HG02938 (cell line): ENCODE measurements at regions not wholly inside any gene's neighbourhood (a gene's known extent, or its start where the extent isn't known, plus 50 kb on each side); places are given as distances from the start of the nearest gene placed in this dataset.
"Not testable (repeated sequence)": the region's sequence is repeated elsewhere in the genome, so short reads cannot be mapped to it uniquely, and the experiment has no call there.

Experiments
- ATAC-seq: cut with Tn5 transposase; IDR thresholded peaks from one replicate; pipeline ENCODE4 v1.9.1; 2021; ENCODE audit warnings: mild to moderate bottlenecking, moderate library complexity; ENCODE audit not compliant: unreplicated experiment

DNA sequence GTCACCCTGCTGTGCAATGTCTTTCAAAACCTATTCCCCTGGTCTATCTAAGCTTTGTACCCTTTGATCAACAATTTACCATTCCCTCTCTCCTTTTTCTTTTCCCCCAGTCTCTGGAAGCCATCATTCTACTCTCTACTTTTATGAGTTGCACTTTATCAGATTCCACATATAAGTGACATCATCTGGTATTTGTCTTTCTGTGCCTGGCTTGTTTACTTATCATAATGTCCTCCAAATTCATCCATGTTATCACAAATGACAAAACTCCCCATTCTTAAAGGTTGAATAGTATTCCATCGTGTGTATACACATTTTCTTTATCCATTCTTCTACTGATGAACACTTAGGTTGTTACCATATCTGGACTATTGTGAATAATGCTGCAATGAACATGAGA is 344.2 kb upstream of the CCNH start:
- no peak for ATAC-seq

DNA sequence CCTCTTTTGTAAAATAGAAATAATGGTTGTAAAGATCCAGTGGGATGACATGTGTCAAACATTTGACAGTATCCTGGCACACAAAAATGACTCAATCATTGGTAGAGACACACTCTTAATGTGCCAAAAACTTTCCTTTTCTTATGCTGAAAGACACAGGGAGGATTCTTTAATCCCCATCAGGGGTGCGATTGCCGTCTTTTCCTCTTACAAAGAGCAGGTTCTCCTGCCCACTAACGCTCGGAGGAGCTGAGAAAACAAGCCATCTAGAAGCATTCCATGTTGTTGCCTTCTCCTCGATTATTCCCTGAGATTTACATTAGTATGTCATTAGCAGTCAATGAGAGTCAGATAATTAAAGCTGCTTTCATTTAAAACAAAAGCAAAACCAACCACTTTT is 342.6 kb upstream of the CCNH start:
- ATAC-seq = no peak

DNA sequence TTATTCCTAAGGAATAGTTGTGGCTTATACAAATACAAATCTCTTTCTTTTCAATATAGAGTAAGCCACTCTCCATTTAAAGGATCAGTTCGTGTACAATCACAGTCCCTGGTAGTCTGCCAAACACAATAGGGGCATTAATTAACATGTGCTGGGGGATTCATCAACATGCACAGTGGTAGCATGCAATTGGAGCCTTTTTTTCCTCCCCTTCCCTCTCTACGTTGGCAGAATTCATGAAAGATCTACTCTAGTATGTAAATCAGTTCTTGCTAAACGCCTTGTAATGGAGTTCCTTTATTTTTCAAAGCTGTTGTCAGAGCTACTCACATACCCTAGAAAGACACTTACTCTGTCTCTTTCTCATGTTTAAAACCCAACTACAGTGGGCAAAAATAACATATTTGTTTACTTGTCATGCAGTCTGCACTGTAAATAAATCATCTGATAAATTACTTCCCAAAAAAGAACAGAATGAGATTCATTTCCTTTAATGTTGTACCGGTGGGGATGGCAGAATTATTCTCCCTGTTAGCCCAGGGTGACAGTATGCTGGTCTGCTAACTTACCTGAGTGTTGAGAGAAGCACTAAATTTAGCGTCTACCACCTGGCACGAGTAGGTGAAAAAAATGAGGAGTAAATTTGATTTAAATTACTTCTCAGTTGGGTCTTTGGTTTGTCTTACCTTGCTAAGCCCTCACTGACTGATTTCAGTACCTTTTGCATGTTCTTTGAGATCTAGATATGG is 341.5 kb upstream of the CCNH start:
- no peak for ATAC-seq

DNA sequence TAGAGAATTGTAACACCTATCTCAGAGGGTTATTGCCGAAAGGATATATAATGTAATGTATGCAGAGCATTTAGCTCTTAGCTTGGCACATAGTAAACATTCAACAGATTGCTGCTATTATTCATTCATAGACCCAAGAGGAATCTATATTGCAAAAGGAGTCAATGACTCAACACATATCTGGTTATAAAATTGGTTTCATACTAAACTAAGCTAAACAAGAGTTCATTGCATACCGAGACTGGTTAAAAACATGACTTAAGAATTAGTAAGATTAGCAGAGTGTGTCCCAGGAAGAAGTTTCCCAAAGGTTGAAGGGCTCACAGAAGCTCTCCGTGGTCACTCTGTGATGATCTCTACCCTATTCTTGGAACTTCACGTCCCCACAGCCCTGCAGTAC is 339.6 kb upstream of the CCNH start:
- no peak for ATAC-seq

DNA sequence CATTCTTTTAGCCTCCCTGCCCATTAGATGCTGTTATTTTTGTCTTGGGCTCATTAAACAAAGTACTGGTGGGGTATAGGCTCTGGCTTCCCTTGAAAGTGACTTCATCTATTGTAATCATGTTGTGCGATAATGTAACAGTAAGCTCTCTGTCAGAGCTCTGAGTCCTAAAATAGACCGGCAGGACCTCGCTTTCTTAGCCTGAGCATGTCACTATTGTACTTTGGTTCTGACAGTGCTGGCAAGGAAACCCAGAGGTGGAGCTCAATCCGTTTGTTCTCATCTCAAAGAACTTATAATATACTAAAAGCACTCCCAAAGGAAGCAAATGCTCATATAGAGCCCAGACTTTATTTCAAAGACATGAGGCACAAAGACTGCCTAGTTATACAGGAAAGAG is 339.1 kb upstream of the CCNH start:
- no peak for ATAC-seq

DNA sequence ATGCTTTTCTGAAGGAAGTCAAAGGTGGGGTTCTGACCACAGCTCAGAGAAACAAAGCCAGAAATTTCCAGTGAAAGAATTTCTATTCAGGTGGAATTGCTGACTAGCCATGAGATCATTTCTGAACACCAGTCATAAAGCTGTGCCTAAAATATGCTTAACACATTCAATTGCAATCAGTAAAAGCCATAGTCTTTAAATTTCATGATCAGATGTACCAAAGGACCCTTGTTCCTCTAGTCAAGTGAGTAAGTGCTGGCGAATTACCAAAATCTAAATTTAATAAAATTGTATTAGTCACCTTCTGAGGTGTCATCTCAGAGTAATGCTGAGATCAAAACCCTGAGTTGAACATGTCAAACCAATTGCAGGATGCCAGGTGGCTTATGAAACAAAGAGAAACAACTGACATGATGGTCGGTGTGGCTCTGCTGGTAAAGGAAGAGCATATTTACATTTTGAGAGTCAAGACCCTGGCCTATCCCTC is 334.2 kb upstream of the CCNH start:
- ATAC-seq = no peak

DNA sequence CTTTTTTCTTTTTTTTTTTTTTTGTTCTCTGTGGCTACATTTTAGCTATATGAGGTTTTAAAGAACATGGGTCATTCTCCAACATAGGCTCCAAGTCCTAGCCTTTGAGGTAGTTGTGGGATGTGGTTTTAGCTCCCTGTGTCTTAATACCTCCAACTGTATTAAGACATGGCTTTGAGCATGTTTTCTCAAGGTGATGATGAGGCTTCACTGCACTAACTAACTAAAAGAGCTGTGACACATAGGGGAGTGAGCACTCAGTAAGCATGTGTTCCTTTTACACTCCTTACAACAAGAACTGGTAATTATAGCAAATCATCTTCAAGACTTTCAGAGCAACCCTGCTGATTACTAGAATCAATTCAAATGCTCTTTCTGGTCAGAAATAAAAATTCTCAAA is 333.6 kb upstream of the CCNH start:
- ATAC-seq = no peak

DNA sequence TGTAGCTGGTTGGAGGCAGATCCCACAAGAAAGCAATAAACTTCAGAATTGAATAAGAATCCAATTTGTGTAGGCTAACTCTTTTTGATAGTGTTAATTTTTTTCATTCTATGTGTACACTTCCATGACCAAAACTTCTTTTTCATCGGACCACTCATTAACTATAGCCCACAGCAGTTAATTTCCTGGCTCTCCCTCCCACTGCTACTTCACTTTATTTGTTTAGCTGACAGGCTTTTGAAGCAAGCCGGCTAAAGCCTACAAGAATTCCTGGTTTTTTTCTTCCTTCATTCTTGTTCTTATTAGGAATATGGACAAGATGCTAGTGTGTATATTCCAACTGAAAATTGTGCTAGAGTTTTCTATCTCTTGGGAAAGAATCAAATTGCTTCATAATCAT is 329.2 kb upstream of the CCNH start:
- no peak for ATAC-seq

DNA sequence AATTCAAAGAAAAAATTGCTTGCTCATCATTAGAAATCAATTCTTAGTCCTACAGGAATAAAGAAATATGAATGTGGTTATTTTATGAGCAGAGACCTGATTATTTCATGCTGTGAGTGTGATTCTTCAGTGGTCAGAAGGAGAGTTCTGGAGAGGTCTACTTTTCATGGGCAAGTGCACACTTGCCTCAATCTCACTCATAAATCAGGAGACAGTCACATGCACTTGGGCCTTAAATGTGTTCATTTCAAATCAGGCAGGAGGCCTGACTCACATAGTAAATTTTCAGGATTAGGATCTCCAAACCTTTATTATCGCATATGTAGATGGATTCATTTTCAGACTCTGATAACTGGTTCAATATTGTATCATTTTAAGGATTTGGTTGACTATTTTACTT is 323.2 kb upstream of the CCNH start:
- ATAC-seq = no peak

DNA sequence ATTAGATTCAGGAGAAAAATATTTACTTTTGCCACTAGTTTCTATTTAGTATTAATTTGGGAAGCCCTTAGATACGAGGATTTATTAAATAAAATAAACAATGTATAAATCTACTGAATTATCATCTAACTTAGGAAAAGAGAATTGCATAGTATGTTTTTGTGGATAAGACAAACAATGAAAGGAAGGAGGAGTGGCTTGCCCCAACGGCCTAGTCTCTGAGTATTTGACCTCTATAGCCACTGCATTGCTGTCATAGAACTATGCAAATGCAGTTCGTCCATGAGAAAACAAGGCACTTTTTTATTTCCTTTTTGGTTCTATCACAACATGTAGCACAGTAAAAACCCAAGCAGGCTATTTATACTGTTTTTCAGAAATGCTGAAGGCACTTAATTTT is 321.2 kb upstream of the CCNH start:
- no peak for ATAC-seq

DNA sequence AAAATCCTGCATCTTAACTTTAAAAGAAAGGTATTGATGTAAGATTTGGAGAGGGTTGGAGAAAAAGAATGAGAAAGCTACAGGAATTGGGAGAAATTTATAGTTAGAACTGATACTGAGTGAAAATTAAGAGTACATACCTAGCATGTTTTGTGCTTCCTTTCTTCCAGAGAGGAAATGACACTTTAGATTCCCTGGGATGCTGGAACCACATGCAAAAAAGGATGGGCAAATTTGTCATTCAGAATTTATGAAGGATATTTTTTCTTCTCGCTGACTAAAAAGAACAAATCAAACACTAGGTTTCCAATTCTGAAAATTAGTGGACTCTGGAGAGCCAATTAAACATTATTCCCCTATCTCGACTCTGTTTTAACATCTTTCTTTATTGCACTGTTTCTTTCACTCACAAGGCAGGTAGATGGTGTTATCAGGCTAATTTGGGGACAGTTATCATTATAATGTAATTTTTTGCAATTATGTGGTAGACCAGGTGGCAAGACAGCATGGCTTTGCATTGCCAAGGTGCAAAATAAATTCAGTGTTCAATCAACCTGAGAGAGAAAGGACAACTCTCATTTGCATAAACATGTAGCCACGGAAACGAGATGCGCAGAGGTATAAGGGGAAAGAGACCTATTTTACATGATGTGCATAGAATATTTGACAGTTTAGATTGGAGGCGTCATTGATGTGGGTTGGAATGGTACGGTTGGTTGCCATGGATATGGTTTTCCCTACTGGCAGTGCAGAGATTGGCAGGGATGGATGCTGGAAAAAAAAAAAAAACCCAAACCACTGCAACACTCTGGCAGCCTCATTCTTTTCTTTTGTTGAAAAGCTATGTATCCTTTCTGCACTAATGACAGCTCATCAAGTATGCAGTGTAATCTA is 320.4 kb upstream of the CCNH start:
- ATAC-seq = no peak

DNA sequence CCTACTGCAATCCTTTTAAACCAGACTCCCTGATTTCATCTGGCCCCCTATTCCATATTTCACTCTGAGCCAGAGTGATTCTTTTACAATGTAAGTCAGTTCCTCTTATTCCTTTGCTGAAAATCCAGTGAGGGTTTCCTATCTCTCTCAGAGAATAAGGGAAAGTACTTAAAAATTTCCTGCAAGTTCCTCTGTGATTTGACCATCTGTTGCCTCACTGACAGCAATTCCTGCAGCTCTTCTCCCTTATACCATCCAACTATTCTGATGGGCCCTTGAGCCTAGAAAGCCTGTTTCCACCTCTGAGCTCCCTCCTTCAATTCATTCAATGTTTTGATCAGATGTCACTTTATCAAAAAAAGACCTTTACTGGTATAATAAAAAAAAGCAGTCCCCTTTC is 317.1 kb upstream of the CCNH start:
- ATAC-seq = no peak

DNA sequence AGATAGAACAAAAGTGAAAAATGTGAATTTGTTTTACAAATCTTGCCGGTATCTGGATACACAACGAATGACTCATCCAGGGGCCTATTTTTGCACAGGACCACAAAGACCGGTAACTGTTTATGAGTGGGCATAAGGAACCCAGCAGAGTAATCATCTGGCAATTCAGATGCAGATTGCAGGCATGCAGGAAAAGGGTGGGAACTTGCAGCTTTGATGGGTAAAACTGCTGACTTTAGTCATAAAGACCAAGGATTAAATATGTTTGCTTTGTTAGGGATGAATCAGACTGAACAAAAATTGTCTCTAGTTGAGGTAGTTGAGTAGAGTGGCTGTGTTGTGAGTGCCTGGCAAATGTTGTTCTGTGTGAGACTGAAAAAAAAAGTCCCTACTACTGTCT is 309.6 kb upstream of the CCNH start:
- no peak for ATAC-seq

DNA sequence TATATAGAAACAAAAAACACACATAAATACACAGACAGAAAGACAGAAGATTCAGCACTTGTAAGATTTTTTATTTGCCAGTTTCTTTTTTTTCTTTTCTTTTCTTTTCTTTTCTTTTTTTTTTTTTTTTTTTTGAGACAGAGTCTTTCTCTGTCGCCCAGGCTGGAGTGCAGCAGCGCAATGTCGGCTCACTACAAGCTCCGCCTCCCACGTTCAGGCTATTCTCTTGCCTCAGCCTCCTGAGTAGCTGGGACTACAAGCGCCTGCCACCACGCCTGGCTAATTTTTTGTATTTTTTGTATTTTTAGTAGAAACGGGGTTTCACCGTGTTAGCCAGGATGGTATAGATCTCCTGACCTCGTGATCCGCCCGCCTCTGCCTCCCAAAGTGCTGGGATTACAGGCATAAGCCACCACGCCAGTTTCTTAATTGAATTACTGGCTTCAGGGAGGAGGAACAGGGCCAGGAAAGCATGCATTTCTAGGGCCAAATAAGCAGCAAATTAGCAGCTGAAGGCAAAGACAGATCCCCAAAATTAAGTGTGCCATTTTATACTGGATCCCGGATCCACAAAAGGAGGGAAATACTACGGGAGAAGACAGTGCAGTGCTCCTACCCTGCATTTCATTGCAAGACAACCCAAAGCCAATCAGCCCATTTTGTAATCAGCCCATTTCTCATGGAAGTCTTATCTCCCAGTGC is 305.6 kb upstream of the CCNH start:
- not testable (repeated sequence) for ATAC-seq

DNA sequence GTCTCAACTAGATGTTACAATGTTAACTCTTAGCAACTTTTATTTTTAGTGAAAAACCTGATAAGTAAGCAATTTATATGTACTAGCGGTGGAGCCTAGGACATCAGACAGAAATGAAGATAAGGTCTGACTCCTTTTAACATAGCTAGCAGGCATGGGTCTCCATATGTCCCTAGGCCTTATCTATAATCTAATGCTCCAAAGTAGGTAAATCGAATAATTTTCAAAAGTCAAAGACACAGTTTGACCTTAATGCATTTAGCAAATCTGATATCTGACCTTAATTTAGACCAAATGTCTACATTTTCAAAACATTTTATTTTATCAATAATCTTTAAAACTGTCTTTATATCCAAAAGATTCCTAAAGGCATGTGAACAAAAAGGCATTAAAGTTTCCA is 305.0 kb upstream of the CCNH start:
- no peak for ATAC-seq

DNA sequence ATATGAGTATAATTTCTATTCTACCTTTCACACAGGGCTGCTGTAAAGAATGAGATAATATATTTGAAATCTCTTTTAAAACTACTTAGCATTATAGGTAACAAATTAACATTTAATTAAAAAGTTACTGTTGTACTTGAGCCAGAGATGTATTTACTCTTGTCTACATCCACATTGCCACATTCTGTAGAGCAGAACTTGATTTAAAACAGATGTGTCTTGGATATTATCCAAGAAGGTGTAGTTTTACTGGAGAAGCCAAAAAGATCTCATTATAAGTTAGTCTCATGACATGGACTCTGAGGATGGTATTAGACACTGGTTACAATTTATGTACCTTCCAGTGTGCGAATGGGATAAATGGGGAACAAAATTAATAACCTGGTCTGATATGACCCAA is 293.1 kb upstream of the CCNH start:
- ATAC-seq = no peak

DNA sequence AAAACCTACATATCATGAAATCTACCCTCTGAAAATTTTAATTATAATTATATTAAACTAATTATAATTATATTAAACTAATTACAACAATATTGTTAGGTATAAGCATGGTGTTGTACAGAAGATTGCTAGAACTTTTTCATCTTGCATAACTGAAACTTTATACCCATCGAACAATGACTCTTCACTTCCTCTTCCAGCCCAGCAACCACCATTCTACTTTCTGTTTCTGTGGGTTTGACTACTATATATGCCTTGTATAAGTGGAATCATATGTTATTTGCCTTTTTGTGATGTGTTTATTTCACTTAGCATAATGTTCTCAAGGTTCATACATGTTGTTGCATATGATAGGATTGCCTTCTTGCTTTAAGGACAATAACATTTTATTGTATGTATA is 274.2 kb upstream of the CCNH start:
- ATAC-seq = peak; percentile 99

DNA sequence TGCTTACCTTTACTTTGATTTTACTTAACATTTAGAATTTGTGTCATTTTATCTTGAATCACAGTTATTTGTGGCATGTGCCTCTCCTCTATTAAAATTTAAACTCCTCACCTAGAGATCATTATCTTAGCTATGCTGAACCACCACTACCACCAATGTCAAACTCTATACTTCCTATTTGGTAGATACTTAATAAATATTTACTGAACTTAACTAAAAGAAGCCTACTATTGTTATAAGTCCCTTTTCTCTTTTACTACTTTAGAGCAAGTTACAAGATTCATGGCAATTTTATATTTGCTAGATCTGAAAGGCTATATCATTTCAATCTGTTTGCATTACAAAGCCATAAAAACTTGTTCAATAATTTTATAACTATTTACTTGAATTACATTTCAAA is 273.3 kb upstream of the CCNH start:
- no peak for ATAC-seq

DNA sequence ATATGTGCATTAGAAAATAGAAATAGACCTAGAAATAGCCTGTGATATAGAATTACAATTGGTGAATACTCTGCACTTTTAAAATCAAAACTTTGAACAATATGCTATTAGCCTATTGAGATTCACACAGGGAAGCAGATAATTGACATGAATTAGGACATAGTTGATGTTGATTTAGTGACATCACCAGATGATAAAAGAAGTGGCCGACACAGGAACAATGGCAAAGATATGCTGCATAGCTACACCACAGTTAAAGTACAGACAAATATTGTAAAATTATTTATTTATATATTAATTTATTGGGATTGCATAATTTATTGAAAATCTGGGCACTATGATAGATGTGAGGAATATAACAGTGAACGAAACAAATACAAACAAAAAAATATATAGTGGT is 261.5 kb upstream of the CCNH start:
- ATAC-seq = no peak

DNA sequence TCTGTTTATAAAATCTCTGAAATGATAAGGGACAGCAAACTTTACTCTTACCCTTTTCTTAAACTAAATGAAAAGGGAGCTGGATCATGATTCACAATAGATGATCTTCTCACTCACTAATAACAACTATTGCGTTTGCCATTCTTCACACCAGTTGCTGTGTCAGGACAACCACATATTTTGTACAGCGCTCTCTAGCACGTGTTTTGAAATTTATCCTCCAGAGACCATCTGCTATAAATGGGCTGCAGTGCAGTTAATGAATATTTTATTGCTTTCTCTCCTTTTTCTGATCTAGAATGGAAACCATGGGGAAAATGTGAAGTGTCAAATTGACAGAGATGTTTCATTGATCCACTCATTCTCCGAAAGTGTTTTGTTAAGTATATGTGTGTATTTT is 258.4 kb upstream of the CCNH start:
- no peak for ATAC-seq

DNA sequence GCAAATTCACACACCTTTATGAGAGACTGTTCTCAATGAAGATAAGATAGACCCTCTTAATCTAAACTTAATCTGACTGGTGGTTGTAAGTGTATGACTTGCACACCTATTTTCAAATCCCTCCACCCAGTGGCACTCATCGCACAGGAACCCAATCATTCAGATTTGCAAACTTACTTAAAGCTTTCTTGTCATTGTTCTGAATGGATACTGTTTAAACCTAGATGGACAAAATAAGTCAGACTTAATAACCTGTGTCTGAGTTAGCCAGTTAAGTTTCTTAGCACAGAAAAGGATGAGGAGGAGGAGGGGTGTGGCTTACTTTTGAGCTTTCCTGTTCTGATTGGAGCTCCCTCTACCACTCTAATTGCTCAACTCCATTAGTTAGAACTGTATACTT is 252.4 kb upstream of the CCNH start:
- no peak for ATAC-seq
